Endothelial cell of umbilical vein (primary cell): ENCODE measurements at regions not wholly inside any gene's neighbourhood (a gene's known extent, or its start where the extent isn't known, plus 50 kb on each side); places are given as distances from the start of the nearest gene placed in this dataset.

Source experiments
- BruUV-seq: library from RNA; stranded (reverse); fragments of 400-500 nt; replicated peaks from 2 replicates; lab custom pipeline; 2021; lab: Mats Ljungman, UMichigan
- CTCF ChIA-PET: fragments of 300-600, 350-600 bp; sonication (Branson Sonifier 250); formaldehyde crosslinking; loops from one replicate; lab custom pipeline; 2021; ENCODE audit warnings: antibody characterized with exemption, inconsistent platforms; lab: Charles Lee
- POLR2A ChIA-PET: fragments of 300-600, 350-600 bp; sonication (Branson Sonifier 250); formaldehyde crosslinking; loops from one replicate; lab custom pipeline; 2021; ENCODE audit warnings: antibody characterized with exemption, inconsistent platforms; lab: Charles Lee
- DNase-seq: peaks from one replicate; pipeline ENCODE4 v3.0.0-alpha.2; 2011; ENCODE audit warnings: low read depth, low spot score
- FAIRE-seq: peaks from 2 replicates; lab custom pipeline; 2011; peaks lifted over from hg19 to GRCh38; lab: Jason Lieb, UNC
- H2AFZ ChIP-seq: 2 replicates; pipeline ENCODE4 v1.6.0; 2012; ENCODE audit warnings: low read depth, low read length, control low read depth, inconsistent platforms
- H3K27ac ChIP-seq: 2 replicates; pipeline ENCODE4 v1.5.1; 2011; ENCODE audit warnings: low read depth, mild to moderate bottlenecking, control low read depth, low read length, moderate library complexity; ENCODE audit not compliant: insufficient read depth
- H3K27me3 ChIP-seq, 2 experiments: 2 replicates each; pipeline versions ENCODE4 v1.6.0 to v1.6.1; 2011; ENCODE audit warnings: low read length in 2 of 2, mixed read lengths in 1 of 2; ENCODE audit not compliant: control insufficient read depth in 2 of 2, insufficient read depth in 2 of 2
- H3K36me3 ChIP-seq, 2 experiments: 2 replicates in 1 of 2; 3 replicates in 1 of 2; pipeline ENCODE4 v1.5.1; 2011; ENCODE audit warnings: low read length in 2 of 2, mild to moderate bottlenecking in 1 of 2, moderate library complexity in 1 of 2; ENCODE audit not compliant: control insufficient read depth in 2 of 2, insufficient read depth in 2 of 2; ENCODE audit errors: extremely low read depth in 1 of 2
- H3K4me1 ChIP-seq: 3 replicates; pipeline ENCODE4 v1.5.1; 2011; ENCODE audit warnings: mild to moderate bottlenecking, low read length; ENCODE audit not compliant: control insufficient read depth, insufficient read depth; ENCODE audit errors: extremely low read depth
- H3K4me2 ChIP-seq: 2 replicates; pipeline ENCODE4 v1.6.1; 2011; ENCODE audit warnings: low read length, control low read depth, mixed read lengths; ENCODE audit not compliant: insufficient read depth
- H3K4me3 ChIP-seq, 3 experiments: fragments of 200-600 bp in 1 of 3; sonication (generic), shearing (Covaris generic) in 1 of 3; replicated peaks in 1 of 3; 2 replicates each; pipeline ENCODE4 v1.5.1; 2011 to 2016; ENCODE audit warnings: control low read depth in 3 of 3, low read length in 3 of 3, mild to moderate bottlenecking in 2 of 3, inconsistent platforms in 1 of 3, low read depth in 1 of 3, moderate library complexity in 1 of 3; ENCODE audit not compliant: insufficient read depth in 1 of 3
- H3K79me2 ChIP-seq: 2 replicates; pipeline ENCODE4 v1.6.0; 2012; ENCODE audit warnings: low read length, inconsistent platforms; ENCODE audit not compliant: control insufficient read depth, insufficient read depth
- H3K9ac ChIP-seq: replicated peaks from 2 replicates; pipeline ENCODE3; 2011; ENCODE audit warnings: low read length, control low read depth; ENCODE audit not compliant: insufficient read depth; ENCODE audit errors: extremely low read depth
- H3K9me1 ChIP-seq: replicated peaks from 3 replicates; pipeline ENCODE4 v1.6.0; 2011; ENCODE audit warnings: mild to moderate bottlenecking, low read length; ENCODE audit not compliant: control insufficient read depth, insufficient read depth; ENCODE audit errors: extremely low read depth
- H3K9me3 ChIP-seq: replicated peaks from 2 replicates; pipeline ENCODE4 v1.5.1; 2012; ENCODE audit warnings: low read length, inconsistent platforms; ENCODE audit not compliant: control insufficient read depth, insufficient read depth
- H4K20me1 ChIP-seq: replicated peaks from 2 replicates; pipeline ENCODE3; 2011; ENCODE audit warnings: mild to moderate bottlenecking, low read length; ENCODE audit not compliant: control insufficient read depth, insufficient read depth; ENCODE audit errors: extremely low read depth
- EZH2 ChIP-seq: IDR thresholded peaks from 2 replicates; pipeline ENCODE4 v1.6.1; 2012; ENCODE audit warnings: borderline replicate concordance, low read depth, mild to moderate bottlenecking, moderate library complexity, low read length, inconsistent platforms; ENCODE audit not compliant: severe bottlenecking
- FOS ChIP-seq: IDR thresholded peaks from 2 replicates; pipeline ENCODE4 v1.6.1; 2011; ENCODE audit warnings: mild to moderate bottlenecking, low read length, moderate library complexity, borderline replicate concordance; ENCODE audit not compliant: insufficient read depth
- GATA2 ChIP-seq: IDR thresholded peaks from 2 replicates; pipeline ENCODE4 v1.7.0; 2011; ENCODE audit warnings: low read depth, mild to moderate bottlenecking, moderate library complexity, mixed read lengths, low read length; ENCODE audit not compliant: insufficient read length, insufficient read depth
- JUN ChIP-seq: IDR thresholded peaks from 2 replicates; pipeline ENCODE4 v1.6.1; 2011; ENCODE audit warnings: borderline replicate concordance, low read depth; ENCODE audit not compliant: insufficient read length, insufficient read depth
- MYC ChIP-seq: IDR thresholded peaks from one replicate; pipeline ENCODE4 v1.6.1; 2011; ENCODE audit warnings: mild to moderate bottlenecking, low read depth, low read length
- POLR2A ChIP-seq: IDR thresholded peaks from 2 replicates; pipeline ENCODE4 v1.6.1; 2012; ENCODE audit warnings: low read depth, mild to moderate bottlenecking, control low read depth, low read length
- POLR2AphosphoS5 ChIP-seq: IDR thresholded peaks from 2 replicates; pipeline ENCODE4 v1.6.1; 2012; ENCODE audit warnings: low read depth, mild to moderate bottlenecking, control low read depth, low read length, moderate library complexity; ENCODE audit not compliant: insufficient read depth
- dilution Hi-C: fragments of 300-500 bp; cut with MboI; formaldehyde crosslinking; loops from one replicate; pipeline ENCODE4 v1.15.0; 2019; ENCODE audit warnings: low sequenced_read_pairs; ENCODE audit not compliant: extremely low pct_ligation_motif_present
- intact Hi-C: fragments of 100-400 bp; cut with micrococcal nuclease; formaldehyde crosslinking; loops from one replicate; pipeline ENCODE4 v1.10.0; 2022
- TF ChIP-seq, protein P1 (sequence below): IDR thresholded peaks from 2 replicates; pipeline ENCODE4 v1.6.1; 2011; ENCODE audit not compliant: insufficient read depth, insufficient read length
- TF ChIP-seq, protein P2 (sequence below), 2 donors: IDR thresholded peaks; 1 replicate in 1 of 2; 2 replicates in 1 of 2; pipeline ENCODE4 v1.5.1; 2011; ENCODE audit warnings: low read length in 2 of 2, mild to moderate bottlenecking in 2 of 2, moderate library complexity in 2 of 2, control low read depth in 1 of 2, inconsistent platforms in 1 of 2, low read depth in 1 of 2; ENCODE audit not compliant: insufficient read depth in 1 of 2; ENCODE audit errors: extremely low read depth in 1 of 2

DNA sequence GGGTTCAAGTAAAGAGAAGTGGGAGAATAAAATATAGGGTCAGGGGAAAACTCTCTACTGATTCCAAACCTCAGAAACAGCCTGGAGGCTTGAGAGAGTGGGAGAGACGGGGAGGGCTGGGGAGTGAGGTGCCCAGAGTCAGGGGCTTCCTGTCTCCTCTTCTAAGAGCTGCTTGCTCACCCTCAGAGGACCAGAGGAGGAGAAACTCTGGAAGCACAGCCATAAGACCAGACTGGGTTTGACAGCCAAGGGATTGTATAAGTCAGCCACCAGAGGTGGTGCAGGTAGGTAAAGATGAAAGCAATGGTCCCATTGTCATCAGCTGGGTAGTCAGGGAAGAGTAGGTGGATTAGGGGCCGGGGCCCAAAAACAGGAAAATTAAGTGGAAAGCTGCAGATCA lies 259.4 kb downstream of the TNS1 start:
- ChIA-PET CTCF (interaction anchor here (1.3 kb wide), 1 partner anchor 13 kb away, joined by 4 read pairs; no protein-coding TSS in a partner anchor), POLR2A (no interaction called here)
- Histone ChIP-seq H3K27me3 (no peaks in the 10 kb centered on the region), H3K9me1 (no peaks in the 10 kb centered on the region), H3K4me1 (peaks cover 6% of the 10 kb centered on the region), H3K36me3 (no peaks in the 10 kb centered on the region), H2AFZ (no peak overlapping the region), H3K9me3 (no peaks in the 10 kb centered on the region), H3K4me2 (no peak overlapping the region), H3K4me3 (no peak overlapping the region), H4K20me1 (no peaks in the 10 kb centered on the region), H3K9ac (no peak overlapping the region), H3K79me2 (no peaks in the 10 kb centered on the region), H3K27ac (no peak overlapping the region)
- BruUV-seq: no TSS peak
- dilution Hi-C loops: no loop called here
- FAIRE-seq: no peak
- TF ChIP-seq, protein P1, sequence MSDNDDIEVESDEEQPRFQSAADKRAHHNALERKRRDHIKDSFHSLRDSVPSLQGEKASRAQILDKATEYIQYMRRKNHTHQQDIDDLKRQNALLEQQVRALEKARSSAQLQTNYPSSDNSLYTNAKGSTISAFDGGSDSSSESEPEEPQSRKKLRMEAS: no peak
- TF ChIP-seq FOS (no peak), POLR2AphosphoS5 (no peak), GATA2 (no peak), POLR2A (no peak), JUN (no peak), EZH2 (no peak), MYC (no peak)
- TF ChIP-seq, protein P2, sequence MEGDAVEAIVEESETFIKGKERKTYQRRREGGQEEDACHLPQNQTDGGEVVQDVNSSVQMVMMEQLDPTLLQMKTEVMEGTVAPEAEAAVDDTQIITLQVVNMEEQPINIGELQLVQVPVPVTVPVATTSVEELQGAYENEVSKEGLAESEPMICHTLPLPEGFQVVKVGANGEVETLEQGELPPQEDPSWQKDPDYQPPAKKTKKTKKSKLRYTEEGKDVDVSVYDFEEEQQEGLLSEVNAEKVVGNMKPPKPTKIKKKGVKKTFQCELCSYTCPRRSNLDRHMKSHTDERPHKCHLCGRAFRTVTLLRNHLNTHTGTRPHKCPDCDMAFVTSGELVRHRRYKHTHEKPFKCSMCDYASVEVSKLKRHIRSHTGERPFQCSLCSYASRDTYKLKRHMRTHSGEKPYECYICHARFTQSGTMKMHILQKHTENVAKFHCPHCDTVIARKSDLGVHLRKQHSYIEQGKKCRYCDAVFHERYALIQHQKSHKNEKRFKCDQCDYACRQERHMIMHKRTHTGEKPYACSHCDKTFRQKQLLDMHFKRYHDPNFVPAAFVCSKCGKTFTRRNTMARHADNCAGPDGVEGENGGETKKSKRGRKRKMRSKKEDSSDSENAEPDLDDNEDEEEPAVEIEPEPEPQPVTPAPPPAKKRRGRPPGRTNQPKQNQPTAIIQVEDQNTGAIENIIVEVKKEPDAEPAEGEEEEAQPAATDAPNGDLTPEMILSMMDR (IDR thresholded peaks at IDR 0.05; ENCODE audit: extremely low read depth in 1 of 2, insufficient read depth in 1 of 2, low read depth in 1 of 2, low read length in 2 of 2): no peak
- DNase-seq: no peak
- intact Hi-C loops: no loop called here
